ENCODE measurements at regions not wholly inside any gene's neighbourhood (a gene's known extent, or its start where the extent isn't known, plus 50 kb on each side); places are given as distances from the start of the nearest gene placed in this dataset.

GRCh38 chr6:170190046-170190445 is 100.8 kb downstream of the DLL1 start:
- TF ChIP-seq GATA2 (IDR thresholded peaks at IDR 0.05; ENCODE audit: low read depth, low read length): no peak
- TF ChIP-seq GATA3 (IDR thresholded peaks at IDR 0.05; ENCODE audit: low read depth, low read length): no peak
